ENCODE measurements at regions not wholly inside any gene's neighbourhood (a gene's known extent, or its start where the extent isn't known, plus 50 kb on each side); places are given as distances from the start of the nearest gene placed in this dataset.

GRCh38 chr2:236940916-236941520 lies 144.7 kb upstream of the COPS8 start:
- DNase-seq, result no peak

GRCh38 chr2:236941551-236941950 lies 144.1 kb upstream of the COPS8 start:
- DNase-seq, result no peak

- no peak for DNase-seq
Measured at GRCh38 chr2:236942554-236942953, 143.1 kb upstream of the COPS8 start.

- no peak for DNase-seq
Measured at GRCh38 chr2:236943068-236943467, 142.6 kb upstream of the COPS8 start.

- DNase-seq, result no peak
Measured at GRCh38 chr2:236943841-236944513, 141.7 kb upstream of the COPS8 start.

GRCh38 chr2:236944561-236944960 lies 141.1 kb upstream of the COPS8 start:
- no peak for DNase-seq

- DNase-seq, result no peak
Measured at GRCh38 chr2:236945431-236946016, 140.2 kb upstream of the COPS8 start.

GRCh38 chr2:236946871-236947270 lies 138.8 kb upstream of the COPS8 start:
- no peak for DNase-seq

GRCh38 chr2:236947294-236947693 lies 138.4 kb upstream of the COPS8 start:
- no peak for DNase-seq

- DNase-seq, result no peak
Measured at GRCh38 chr2:236947896-236948295, 137.8 kb upstream of the COPS8 start.

GRCh38 chr2:236949089-236949905 lies 136.4 kb upstream of the COPS8 start:
- DNase-seq, result no peak

- no peak for DNase-seq
Measured at GRCh38 chr2:236951830-236952475, 133.7 kb upstream of the COPS8 start.

- no peak for DNase-seq
Measured at GRCh38 chr2:236954641-236955040, 131.0 kb upstream of the COPS8 start.

- no peak for DNase-seq
Measured at GRCh38 chr2:236955521-236956030, 130.1 kb upstream of the COPS8 start.

GRCh38 chr2:236956031-236956618 lies 129.6 kb upstream of the COPS8 start:
- no peak for DNase-seq

GRCh38 chr2:236956641-236957040 lies 129.0 kb upstream of the COPS8 start:
- DNase-seq, result no peak

- DNase-seq, result no peak
Measured at GRCh38 chr2:236959036-236959435, 126.7 kb upstream of the COPS8 start.

- DNase-seq, result no peak
Measured at GRCh38 chr2:236959876-236960275, 125.8 kb upstream of the COPS8 start.

GRCh38 chr2:236960531-236960930 lies 125.2 kb upstream of the COPS8 start:
- no peak for DNase-seq

- DNase-seq, result no peak
Measured at GRCh38 chr2:236962816-236963215, 122.9 kb upstream of the COPS8 start.

- no peak for DNase-seq
Measured at GRCh38 chr2:236963631-236964182, 122.0 kb upstream of the COPS8 start.

GRCh38 chr2:236964291-236964690 lies 121.4 kb upstream of the COPS8 start:
- no peak for DNase-seq
